OCI-LY3 (cell line): ENCODE measurements at regions not wholly inside any gene's neighbourhood (a gene's known extent, or its start where the extent isn't known, plus 50 kb on each side); places are given as distances from the start of the nearest gene placed in this dataset.

Experiments used
- H2AFZ ChIP-seq: fragments of 200-600, 300-600 bp; shearing (Covaris generic); 2 replicates; pipeline ENCODE4 v1.6.0; 2014; ENCODE audit warnings: antibody characterized with exemption, low read depth, low read length
- H3K27ac ChIP-seq: fragments of 200-600, 300-600 bp; sonication (generic); 2 replicates; pipeline ENCODE4 v1.5.1; 2014; ENCODE audit warnings: mild to moderate bottlenecking, low read length, moderate library complexity, mixed read lengths
- H3K27me3 ChIP-seq: fragments of 200-600, 300-600 bp; sonication (generic); 2 replicates; pipeline ENCODE4 v1.6.1; 2014; ENCODE audit warnings: low read depth, low read length, mixed read lengths
- H3K36me3 ChIP-seq: fragments of 200-600, 300-600 bp; sonication (generic); replicated peaks from 2 replicates; pipeline ENCODE3; 2014; ENCODE audit warnings: low read depth, low read length, mixed read lengths
- H3K4me1 ChIP-seq: fragments of 300-600, 200-600 bp; sonication (generic); 2 replicates; pipeline ENCODE4 v1.6.1; 2014; ENCODE audit warnings: low read length, mixed read lengths
- H3K4me2 ChIP-seq: fragments of 200-600, 300-600 bp; sonication (generic); 2 replicates; pipeline ENCODE4 v1.6.1; 2014; ENCODE audit warnings: low read length, mixed read lengths
- H3K4me3 ChIP-seq: fragments of 300-600, 200-600 bp; sonication (generic); 2 replicates; pipeline ENCODE4 v1.5.1; 2014; ENCODE audit warnings: antibody characterized with exemption, mild to moderate bottlenecking, low read length, moderate library complexity
- H3K79me2 ChIP-seq: fragments of 300-600, 200-600 bp; shearing (Covaris generic); 2 replicates; pipeline ENCODE4 v1.6.1; 2014; ENCODE audit warnings: mild to moderate bottlenecking, low read length, mixed read lengths
- H3K9ac ChIP-seq: fragments of 300-600, 200-600 bp; shearing (Covaris generic); 2 replicates; pipeline ENCODE4 v1.6.0; 2014; ENCODE audit warnings: mild to moderate bottlenecking, low read length, moderate library complexity
- H3K9me3 ChIP-seq: fragments of 200-600, 300-600 bp; shearing (Covaris generic); 2 replicates; pipeline ENCODE4 v1.6.1; 2014; ENCODE audit warnings: low read length, mixed read lengths; ENCODE audit not compliant: insufficient read depth
- H4K20me1 ChIP-seq: fragments of 200-600, 300-600 bp; sonication (generic); 2 replicates; pipeline ENCODE4 v1.6.1; 2016; ENCODE audit warnings: low read length, mixed read lengths; ENCODE audit not compliant: insufficient read depth
- EZH2phosphoT487 ChIP-seq: fragments of 200-600 bp; shearing (Covaris generic); IDR thresholded peaks from 2 replicates; pipeline ENCODE4 v1.6.1; 2018; ENCODE audit warnings: antibody characterized with exemption, mixed run types, low read depth
- TF ChIP-seq, protein P1 (sequence below): fragments of 200-600, 300-600 bp; sonication (generic); IDR thresholded peaks from 2 replicates; pipeline ENCODE4 v1.5.1; 2014; ENCODE audit warnings: antibody characterized with exemption, low read length, low read depth

DNA sequence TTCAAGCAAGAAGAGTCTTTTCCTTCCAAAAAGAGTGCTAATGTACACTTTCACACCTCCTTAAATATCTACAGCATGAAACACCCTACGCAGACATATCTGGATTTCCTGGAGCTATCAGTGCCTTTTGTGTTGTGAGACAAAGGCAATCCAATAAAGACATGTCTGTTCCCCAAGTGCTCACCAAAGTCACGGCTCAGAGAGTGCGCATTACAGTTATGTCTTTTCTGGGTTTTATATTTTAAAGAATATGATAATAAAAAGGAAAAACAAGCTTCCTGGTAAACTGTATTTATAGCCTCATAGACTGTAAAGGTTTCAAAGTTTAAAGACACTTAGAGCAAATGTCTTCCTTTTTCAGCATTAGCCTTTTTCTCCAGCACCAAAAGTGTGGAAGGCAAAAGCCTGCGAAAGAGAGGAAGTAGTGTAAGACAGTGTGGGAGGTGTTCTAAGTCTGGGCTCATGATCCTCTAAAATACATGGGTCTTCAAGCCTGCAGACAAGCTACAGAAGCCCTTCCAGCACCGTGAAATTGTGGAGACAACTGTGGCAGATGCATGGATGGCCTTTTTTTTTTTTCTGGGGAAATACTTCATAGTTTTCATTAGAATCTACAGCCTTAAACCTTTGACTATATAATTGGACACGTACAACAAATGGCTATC lies 135.0 kb upstream of the SLC35B3 start:
- no peak for TF ChIP-seq EZH2phosphoT487
- TF ChIP-seq, protein P1, sequence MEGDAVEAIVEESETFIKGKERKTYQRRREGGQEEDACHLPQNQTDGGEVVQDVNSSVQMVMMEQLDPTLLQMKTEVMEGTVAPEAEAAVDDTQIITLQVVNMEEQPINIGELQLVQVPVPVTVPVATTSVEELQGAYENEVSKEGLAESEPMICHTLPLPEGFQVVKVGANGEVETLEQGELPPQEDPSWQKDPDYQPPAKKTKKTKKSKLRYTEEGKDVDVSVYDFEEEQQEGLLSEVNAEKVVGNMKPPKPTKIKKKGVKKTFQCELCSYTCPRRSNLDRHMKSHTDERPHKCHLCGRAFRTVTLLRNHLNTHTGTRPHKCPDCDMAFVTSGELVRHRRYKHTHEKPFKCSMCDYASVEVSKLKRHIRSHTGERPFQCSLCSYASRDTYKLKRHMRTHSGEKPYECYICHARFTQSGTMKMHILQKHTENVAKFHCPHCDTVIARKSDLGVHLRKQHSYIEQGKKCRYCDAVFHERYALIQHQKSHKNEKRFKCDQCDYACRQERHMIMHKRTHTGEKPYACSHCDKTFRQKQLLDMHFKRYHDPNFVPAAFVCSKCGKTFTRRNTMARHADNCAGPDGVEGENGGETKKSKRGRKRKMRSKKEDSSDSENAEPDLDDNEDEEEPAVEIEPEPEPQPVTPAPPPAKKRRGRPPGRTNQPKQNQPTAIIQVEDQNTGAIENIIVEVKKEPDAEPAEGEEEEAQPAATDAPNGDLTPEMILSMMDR: no peak
- Histone ChIP-seq H3K79me2 (no peaks in the 10 kb centered on the region), H3K27ac (no peak overlapping the region), H3K27me3 (no peaks in the 10 kb centered on the region), H3K36me3 (no peaks in the 10 kb centered on the region), H3K4me3 (no peak overlapping the region), H3K9ac (no peak overlapping the region), H3K4me1 (no peaks in the 10 kb centered on the region), H2AFZ (no peak overlapping the region), H3K9me3 (no peaks in the 10 kb centered on the region), H3K4me2 (no peak overlapping the region), H4K20me1 (no peaks in the 10 kb centered on the region)

DNA sequence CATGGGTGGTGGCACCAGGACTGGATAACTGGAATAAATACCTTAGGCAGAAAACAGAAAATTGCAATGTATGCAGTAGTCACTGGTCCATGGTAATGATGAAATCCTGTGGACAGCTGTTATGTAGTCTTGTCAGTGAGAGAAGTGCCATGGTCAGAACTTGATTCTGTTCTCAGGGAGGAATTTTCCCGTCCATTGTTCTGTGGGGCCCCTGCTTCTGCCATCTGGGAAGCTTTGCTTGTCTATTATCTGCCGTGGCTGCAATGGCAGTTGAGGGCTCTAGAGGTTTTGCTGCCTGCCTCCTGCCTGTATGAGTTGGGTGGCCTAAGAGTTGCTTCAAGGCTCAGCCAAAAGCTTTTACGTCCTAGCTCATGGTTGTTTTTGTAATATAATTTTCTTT lies 126.8 kb upstream of the SLC35B3 start:
- no peaks in the 10 kb centered on the region for H3K9me3 ChIP-seq
- no peak overlapping the region for H3K27ac ChIP-seq
- no peak for TF ChIP-seq EZH2phosphoT487
- TF ChIP-seq, protein P1: no peak
- H3K9ac ChIP-seq: no peak overlapping the region
- no peaks in the 10 kb centered on the region for H3K27me3 ChIP-seq
- no peaks in the 10 kb centered on the region for H3K4me1 ChIP-seq
- no peaks in the 10 kb centered on the region for H3K79me2 ChIP-seq
- no peaks in the 10 kb centered on the region for H3K36me3 ChIP-seq
- no peak overlapping the region for H2AFZ ChIP-seq
- H3K4me2 ChIP-seq: no peak overlapping the region
- no peaks in the 10 kb centered on the region for H4K20me1 ChIP-seq
- no peak overlapping the region for H3K4me3 ChIP-seq

DNA sequence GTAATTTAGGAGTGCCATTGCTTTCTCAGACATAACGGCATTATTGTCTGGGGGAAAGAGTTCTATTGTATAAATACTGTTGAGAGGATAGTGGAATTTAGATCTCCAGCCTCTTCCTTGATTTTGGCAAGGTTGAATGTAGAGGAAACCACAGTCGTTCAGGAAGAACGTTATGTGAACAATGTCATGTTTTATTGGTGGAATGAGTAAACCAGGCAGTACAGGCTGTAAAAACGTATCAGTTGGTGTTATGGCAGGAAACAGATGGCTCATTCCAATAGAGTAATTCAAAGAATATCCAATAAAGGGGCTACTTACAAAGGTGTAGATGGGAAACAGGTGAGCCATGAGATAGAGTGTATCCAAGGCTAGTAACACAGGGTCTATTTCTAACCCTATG lies 123.6 kb upstream of the SLC35B3 start:
- Histone ChIP-seq H3K79me2 (no peaks in the 10 kb centered on the region), H3K27me3 (no peaks in the 10 kb centered on the region), H3K36me3 (no peaks in the 10 kb centered on the region), H3K9ac (no peak overlapping the region), H3K27ac (no peak overlapping the region), H3K4me3 (no peak overlapping the region), H3K4me1 (no peaks in the 10 kb centered on the region), H4K20me1 (no peaks in the 10 kb centered on the region), H3K4me2 (no peak overlapping the region), H2AFZ (no peak overlapping the region), H3K9me3 (no peaks in the 10 kb centered on the region)
- TF ChIP-seq, protein P1: no peak
- TF ChIP-seq EZH2phosphoT487: no peak

DNA sequence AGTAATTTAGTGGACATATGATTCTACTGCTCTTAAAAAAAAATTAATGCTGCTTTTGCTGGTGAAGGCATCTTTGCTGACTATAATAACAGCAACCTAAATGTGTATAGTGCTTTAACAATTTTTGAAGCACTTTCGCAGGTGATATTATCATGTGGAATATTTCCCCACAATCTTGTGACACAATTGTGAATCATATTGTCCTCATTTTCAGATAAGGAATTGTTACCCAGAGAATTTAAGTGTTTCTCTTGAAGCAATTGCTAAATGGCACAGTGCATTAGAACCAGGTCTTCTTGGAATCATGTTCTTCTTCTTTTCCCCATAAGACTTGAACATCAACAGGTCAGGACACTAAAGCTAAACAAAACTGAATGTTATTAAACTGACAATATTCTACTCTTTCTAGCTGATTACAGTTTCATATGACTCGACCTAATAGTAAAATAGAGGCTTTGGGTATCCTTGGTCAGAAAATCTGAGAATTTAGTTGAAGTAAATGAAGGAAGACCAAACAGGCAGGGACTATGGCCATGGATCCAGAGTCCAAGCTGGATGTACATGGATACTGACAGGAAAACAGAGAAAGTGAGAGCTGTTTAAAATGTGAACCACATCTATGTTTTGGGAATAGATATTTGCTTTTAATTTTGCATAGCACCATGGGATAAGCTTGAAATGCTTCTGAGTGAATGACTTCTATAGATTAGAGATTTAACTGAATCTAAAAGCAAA lies 121.8 kb upstream of the SLC35B3 start:
- no peak overlapping the region for H3K9ac ChIP-seq
- H3K4me3 ChIP-seq: no peak overlapping the region
- no peak overlapping the region for H3K4me2 ChIP-seq
- H3K27me3 ChIP-seq: no peaks in the 10 kb centered on the region
- TF ChIP-seq, protein P1: no peak
- TF ChIP-seq EZH2phosphoT487: no peak
- no peaks in the 10 kb centered on the region for H4K20me1 ChIP-seq
- no peaks in the 10 kb centered on the region for H3K36me3 ChIP-seq
- H2AFZ ChIP-seq: no peak overlapping the region
- H3K27ac ChIP-seq: no peak overlapping the region
- H3K79me2 ChIP-seq: no peaks in the 10 kb centered on the region
- H3K9me3 ChIP-seq: no peaks in the 10 kb centered on the region
- H3K4me1 ChIP-seq: no peaks in the 10 kb centered on the region
